Erythroblast (primary cell): ENCODE measurements at regions not wholly inside any gene's neighbourhood (a gene's known extent, or its start where the extent isn't known, plus 50 kb on each side); places are given as distances from the start of the nearest gene placed in this dataset.

ENCODE experiments used
- GATA1 ChIP-seq: IDR thresholded peaks from 2 replicates; pipeline ENCODE4 v1.6.1; 2011; ENCODE audit warnings: low read depth, mild to moderate bottlenecking, control low read depth, low read length, moderate library complexity
- POLR2A ChIP-seq: IDR thresholded peaks from 2 replicates; pipeline ENCODE4 v1.6.1; 2011; ENCODE audit warnings: mild to moderate bottlenecking, low read length

DNA sequence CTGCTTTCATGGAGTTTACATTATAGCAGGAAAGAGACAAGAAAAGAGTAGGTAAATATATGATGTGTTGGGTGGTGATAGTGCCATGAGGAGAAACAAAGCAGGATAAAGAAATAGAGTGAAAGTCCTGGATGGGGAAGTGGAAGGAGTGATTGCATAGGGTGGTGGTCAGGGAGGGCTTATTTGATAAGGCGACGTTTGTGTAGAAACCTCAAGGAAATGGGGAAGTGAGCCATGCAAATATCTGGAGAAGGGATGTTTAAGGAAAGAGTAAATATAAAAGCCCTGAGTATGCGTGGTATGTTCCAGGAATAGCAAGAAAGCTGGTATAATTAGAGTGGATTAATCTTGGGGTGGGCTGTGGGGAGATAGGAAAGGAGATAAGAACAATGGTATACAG, 134.7 kb upstream of the SV2C start:
- TF ChIP-seq POLR2A (no peak), GATA1 (no peak)
